ENCODE measurements at regions not wholly inside any gene's neighbourhood (a gene's known extent, or its start where the extent isn't known, plus 50 kb on each side); places are given as distances from the start of the nearest gene placed in this dataset.

DNA sequence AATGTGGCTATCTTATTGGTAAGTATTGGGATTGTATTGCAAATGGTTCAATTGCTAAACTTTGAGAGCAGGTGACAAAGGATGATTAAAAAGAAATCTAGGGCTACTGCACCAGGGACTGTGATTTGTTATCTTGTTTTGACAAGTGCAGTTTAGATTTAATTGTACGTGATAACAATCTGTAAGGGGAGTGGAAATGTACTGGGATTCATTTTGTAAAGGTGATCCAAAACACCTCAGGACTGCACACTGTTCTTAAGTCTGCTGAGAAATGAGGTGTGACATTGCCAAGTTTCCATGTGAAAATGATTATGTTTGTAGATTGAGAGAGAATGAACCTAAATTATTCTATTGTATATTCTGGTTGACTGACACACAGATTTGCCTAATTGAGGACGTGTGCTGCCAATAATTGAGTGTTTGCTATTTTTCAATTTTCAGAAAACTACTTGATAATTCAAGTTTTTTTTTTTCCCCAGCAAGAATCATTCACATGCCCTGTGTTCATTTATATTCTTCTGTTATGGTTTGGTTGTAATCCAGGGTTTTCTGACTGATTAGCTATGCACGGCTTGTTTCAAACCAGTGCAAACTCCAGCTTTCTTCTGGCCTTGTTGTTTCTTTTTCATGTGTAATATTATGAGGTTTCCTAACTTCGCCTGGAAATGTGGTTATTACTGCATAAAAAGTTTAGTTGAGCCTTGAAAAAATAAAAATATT, 308.0 kb downstream of the OLFM4 start:
- Histone ChIP-seq H2BK20ac (ENCODE audit: low read depth, low read length, poor library complexity, severe bottlenecking) (no peak overlapping the region), H3K79me1 (ENCODE audit: insufficient read depth, low read depth, low read length, poor library complexity, severe bottlenecking) (no peaks in the 10 kb centered on the region), H4K91ac (ENCODE audit: insufficient read length, low read depth, low read length) (no peak overlapping the region), H4K20me1 (ENCODE audit: control insufficient read depth, insufficient read depth, insufficient read length) (no peaks in the 10 kb centered on the region), H4K8ac (replicated peaks; ENCODE audit: insufficient read length, low read depth, low read length) (no peak overlapping the region), H3K79me2 (ENCODE audit: insufficient read depth, low read length) (no peaks in the 10 kb centered on the region), H3K23me2 (ENCODE audit: insufficient read length, low read depth, low read length, poor library complexity, severe bottlenecking) (no peaks in the 10 kb centered on the region), H3T11ph (ENCODE audit: low read length) (no peak overlapping the region), H3K4me2 (ENCODE audit: insufficient read depth, insufficient read length, low read length) (no peak overlapping the region), H3K9ac (ENCODE audit: extremely low read depth, insufficient read length, low read length) (no peak overlapping the region), H4K5ac (ENCODE audit: insufficient read length, low read depth, low read length) (no peak overlapping the region), H3K14ac (ENCODE audit: insufficient read depth, low read length) (no peak overlapping the region), H2BK15ac (ENCODE audit: low read depth, low read length) (no peak overlapping the region), H2BK5ac (ENCODE audit: insufficient read length, low read length) (no peak overlapping the region), H2BK120ac (ENCODE audit: low read depth, low read length, poor library complexity, severe bottlenecking) (no peak overlapping the region), H3K4ac (ENCODE audit: low read depth, low read length) (no peak overlapping the region), H2AK5ac (ENCODE audit: insufficient read length, low read length) (no peak overlapping the region), H3K23ac (ENCODE audit: insufficient read length, low read depth, low read length) (no peak overlapping the region), H3K56ac (ENCODE audit: insufficient read length, low read depth, low read length) (no peak overlapping the region), H3K18ac (ENCODE audit: insufficient read length, low read depth, low read length) (no peak overlapping the region), H2BK12ac (ENCODE audit: insufficient read length, low read depth, low read length) (no peak overlapping the region), H3K9me3 (ENCODE audit: control insufficient read depth, low read depth, low read length) (no peaks in the 10 kb centered on the region), H2AFZ (ENCODE audit: low read length) (no peak overlapping the region), H3K4me1 (ENCODE audit: insufficient read depth, low read length) (no peaks in the 10 kb centered on the region), H3K27me3 (ENCODE audit: insufficient read depth, low read length) (peaks cover 2% of the 10 kb centered on the region; the same call in 1 of the 2 replicates), H3K27ac (ENCODE audit: insufficient read length, low read depth, low read length) (no peak overlapping the region)
- Mint-ChIP-seq H3K4me1 (peaks cover 19 to 24% of the 10 kb centered on the region in 2 experiments), H3K4me3 (no peak overlapping the region), H3K36me3 (ENCODE audit: insufficient read depth in 1 of 3, low read depth in 3 of 3) (peaks cover 2 to 12% (median 4%) of the 10 kb centered on the region in 3 experiments; a peak in 3 of 7 replicates), H3K27me3 (ENCODE audit: low read depth) (peaks cover 32% of the 10 kb centered on the region), H3K9me3 (peaks cover 0 to 9% of the 10 kb centered on the region in 2 experiments; a peak in 1 of 5 replicates), H3K27ac (no peak overlapping the region)
- no peak for DNase-seq
- no CpG with 5 or more reads among the region's 4 CpGs for WGBS (ENCODE audit: extremely low coverage, insufficient read length, low lambda C conversion rate)
- TF ChIP-seq, protein P1, sequence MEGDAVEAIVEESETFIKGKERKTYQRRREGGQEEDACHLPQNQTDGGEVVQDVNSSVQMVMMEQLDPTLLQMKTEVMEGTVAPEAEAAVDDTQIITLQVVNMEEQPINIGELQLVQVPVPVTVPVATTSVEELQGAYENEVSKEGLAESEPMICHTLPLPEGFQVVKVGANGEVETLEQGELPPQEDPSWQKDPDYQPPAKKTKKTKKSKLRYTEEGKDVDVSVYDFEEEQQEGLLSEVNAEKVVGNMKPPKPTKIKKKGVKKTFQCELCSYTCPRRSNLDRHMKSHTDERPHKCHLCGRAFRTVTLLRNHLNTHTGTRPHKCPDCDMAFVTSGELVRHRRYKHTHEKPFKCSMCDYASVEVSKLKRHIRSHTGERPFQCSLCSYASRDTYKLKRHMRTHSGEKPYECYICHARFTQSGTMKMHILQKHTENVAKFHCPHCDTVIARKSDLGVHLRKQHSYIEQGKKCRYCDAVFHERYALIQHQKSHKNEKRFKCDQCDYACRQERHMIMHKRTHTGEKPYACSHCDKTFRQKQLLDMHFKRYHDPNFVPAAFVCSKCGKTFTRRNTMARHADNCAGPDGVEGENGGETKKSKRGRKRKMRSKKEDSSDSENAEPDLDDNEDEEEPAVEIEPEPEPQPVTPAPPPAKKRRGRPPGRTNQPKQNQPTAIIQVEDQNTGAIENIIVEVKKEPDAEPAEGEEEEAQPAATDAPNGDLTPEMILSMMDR (conservative IDR thresholded peaks at IDR 0.05): no peak

Data from H9 (cell line).